H1 (cell line): ENCODE measurements at regions not wholly inside any gene's neighbourhood (a gene's known extent, or its start where the extent isn't known, plus 50 kb on each side); places are given as distances from the start of the nearest gene placed in this dataset.

Source experiments
- EP300 ChIP-seq, 2 experiments: IDR thresholded peaks; 1 replicate in 1 of 2; 2 replicates in 1 of 2; pipeline ENCODE4 v1.6.1; 2011 to 2012; ENCODE audit warnings: low read depth in 2 of 2, low read length in 2 of 2, mild to moderate bottlenecking in 2 of 2, borderline replicate concordance in 1 of 2, inconsistent platforms in 1 of 2, moderate library complexity in 1 of 2
- JUND ChIP-seq: IDR thresholded peaks from 2 replicates; pipeline ENCODE4 v1.6.1; 2011; ENCODE audit warnings: mild to moderate bottlenecking, improper control_type of control experiment, low read length
- TF ChIP-seq, protein P1 (sequence below): fragments of 300-600 bp; sonication (generic); IDR thresholded peaks from 2 replicates; pipeline ENCODE4 v1.7.1; 2012; ENCODE audit warnings: low read length, moderate library complexity, mild to moderate bottlenecking, inconsistent platforms; ENCODE audit not compliant: insufficient replicate concordance

DNA sequence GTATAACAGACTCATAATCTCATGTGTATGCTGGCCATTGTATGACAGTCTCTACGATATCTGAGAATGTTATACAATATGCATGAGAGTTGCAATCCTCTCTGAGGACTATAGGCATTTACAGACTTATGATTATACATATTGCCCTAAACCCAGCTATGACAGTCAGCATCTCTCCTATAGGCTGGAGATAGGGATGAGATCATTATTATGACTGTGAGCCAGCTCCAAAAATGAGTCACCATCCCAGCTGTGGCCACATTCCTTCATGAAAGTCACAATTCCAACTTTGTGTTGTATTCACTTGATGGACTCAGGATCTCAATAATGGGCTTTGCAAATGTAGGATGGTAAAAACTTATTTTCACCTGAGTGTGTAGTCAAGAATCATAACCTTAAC, 1024.5 kb upstream of the AMELY start (continued):
- TF ChIP-seq, protein P1, sequence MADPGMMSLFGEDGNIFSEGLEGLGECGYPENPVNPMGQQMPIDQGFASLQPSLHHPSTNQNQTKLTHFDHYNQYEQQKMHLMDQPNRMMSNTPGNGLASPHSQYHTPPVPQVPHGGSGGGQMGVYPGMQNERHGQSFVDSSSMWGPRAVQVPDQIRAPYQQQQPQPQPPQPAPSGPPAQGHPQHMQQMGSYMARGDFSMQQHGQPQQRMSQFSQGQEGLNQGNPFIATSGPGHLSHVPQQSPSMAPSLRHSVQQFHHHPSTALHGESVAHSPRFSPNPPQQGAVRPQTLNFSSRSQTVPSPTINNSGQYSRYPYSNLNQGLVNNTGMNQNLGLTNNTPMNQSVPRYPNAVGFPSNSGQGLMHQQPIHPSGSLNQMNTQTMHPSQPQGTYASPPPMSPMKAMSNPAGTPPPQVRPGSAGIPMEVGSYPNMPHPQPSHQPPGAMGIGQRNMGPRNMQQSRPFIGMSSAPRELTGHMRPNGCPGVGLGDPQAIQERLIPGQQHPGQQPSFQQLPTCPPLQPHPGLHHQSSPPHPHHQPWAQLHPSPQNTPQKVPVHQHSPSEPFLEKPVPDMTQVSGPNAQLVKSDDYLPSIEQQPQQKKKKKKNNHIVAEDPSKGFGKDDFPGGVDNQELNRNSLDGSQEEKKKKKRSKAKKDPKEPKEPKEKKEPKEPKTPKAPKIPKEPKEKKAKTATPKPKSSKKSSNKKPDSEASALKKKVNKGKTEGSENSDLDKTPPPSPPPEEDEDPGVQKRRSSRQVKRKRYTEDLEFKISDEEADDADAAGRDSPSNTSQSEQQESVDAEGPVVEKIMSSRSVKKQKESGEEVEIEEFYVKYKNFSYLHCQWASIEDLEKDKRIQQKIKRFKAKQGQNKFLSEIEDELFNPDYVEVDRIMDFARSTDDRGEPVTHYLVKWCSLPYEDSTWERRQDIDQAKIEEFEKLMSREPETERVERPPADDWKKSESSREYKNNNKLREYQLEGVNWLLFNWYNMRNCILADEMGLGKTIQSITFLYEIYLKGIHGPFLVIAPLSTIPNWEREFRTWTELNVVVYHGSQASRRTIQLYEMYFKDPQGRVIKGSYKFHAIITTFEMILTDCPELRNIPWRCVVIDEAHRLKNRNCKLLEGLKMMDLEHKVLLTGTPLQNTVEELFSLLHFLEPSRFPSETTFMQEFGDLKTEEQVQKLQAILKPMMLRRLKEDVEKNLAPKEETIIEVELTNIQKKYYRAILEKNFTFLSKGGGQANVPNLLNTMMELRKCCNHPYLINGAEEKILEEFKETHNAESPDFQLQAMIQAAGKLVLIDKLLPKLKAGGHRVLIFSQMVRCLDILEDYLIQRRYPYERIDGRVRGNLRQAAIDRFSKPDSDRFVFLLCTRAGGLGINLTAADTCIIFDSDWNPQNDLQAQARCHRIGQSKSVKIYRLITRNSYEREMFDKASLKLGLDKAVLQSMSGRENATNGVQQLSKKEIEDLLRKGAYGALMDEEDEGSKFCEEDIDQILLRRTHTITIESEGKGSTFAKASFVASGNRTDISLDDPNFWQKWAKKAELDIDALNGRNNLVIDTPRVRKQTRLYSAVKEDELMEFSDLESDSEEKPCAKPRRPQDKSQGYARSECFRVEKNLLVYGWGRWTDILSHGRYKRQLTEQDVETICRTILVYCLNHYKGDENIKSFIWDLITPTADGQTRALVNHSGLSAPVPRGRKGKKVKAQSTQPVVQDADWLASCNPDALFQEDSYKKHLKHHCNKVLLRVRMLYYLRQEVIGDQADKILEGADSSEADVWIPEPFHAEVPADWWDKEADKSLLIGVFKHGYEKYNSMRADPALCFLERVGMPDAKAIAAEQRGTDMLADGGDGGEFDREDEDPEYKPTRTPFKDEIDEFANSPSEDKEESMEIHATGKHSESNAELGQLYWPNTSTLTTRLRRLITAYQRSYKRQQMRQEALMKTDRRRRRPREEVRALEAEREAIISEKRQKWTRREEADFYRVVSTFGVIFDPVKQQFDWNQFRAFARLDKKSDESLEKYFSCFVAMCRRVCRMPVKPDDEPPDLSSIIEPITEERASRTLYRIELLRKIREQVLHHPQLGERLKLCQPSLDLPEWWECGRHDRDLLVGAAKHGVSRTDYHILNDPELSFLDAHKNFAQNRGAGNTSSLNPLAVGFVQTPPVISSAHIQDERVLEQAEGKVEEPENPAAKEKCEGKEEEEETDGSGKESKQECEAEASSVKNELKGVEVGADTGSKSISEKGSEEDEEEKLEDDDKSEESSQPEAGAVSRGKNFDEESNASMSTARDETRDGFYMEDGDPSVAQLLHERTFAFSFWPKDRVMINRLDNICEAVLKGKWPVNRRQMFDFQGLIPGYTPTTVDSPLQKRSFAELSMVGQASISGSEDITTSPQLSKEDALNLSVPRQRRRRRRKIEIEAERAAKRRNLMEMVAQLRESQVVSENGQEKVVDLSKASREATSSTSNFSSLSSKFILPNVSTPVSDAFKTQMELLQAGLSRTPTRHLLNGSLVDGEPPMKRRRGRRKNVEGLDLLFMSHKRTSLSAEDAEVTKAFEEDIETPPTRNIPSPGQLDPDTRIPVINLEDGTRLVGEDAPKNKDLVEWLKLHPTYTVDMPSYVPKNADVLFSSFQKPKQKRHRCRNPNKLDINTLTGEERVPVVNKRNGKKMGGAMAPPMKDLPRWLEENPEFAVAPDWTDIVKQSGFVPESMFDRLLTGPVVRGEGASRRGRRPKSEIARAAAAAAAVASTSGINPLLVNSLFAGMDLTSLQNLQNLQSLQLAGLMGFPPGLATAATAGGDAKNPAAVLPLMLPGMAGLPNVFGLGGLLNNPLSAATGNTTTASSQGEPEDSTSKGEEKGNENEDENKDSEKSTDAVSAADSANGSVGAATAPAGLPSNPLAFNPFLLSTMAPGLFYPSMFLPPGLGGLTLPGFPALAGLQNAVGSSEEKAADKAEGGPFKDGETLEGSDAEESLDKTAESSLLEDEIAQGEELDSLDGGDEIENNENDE = no peak
- TF ChIP-seq JUND (no peak), EP300 (IDR thresholded peaks at IDR 0.05; ENCODE audit: borderline replicate concordance in 1 of 2, low read depth in 2 of 2, low read length in 2 of 2) (no peak)
